Right lobe of liver (tissue), 4 donors: ENCODE measurements at regions not wholly inside any gene's neighbourhood (a gene's known extent, or its start where the extent isn't known, plus 50 kb on each side); places are given as distances from the start of the nearest gene placed in this dataset.

Experiments
- POLR2A ChIP-seq: fragments of 450-650 bp; IDR thresholded peaks from one replicate; pipeline ENCODE4 v1.6.1; 2017; ENCODE audit warnings: antibody characterized with exemption, mild to moderate bottlenecking
- TF ChIP-seq, protein P1 (sequence below), 4 donors: fragments of 200-600 bp in 3 of 4; fragments of 450-650 bp in 1 of 4; IDR thresholded peaks; one replicate each; pipeline versions ENCODE4 v1.5.1 to v1.8.0; 2016 to 2022; ENCODE audit warnings: antibody characterized with exemption in 4 of 4, mild to moderate bottlenecking in 2 of 4
- donor health status: DM: no; HTN: no; CAD: no.
- donor health status: DM: no; HTN: no; CAD: no.
- donor health status: DM: no; HTN: yes; CAD: no.

DNA sequence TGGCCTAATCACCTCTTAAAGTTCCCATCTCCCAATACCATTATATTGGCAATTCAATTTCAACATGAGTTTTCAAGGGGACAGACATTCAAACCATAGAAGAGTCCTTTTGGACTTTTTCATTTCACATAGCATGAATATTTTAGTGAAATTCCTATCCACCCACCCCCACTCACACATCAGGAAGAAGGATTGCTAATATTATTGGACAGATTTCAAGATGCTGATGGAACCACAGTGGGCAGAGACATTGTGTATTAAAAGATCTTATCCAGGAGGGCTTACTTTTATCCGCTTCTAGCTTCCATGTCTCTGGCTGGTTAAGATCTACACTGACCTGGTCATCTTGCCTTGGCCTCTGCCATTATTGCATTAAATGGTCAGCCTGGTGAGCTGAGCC is 297.4 kb upstream of the ACVR2A start:
- TF ChIP-seq, protein P1, sequence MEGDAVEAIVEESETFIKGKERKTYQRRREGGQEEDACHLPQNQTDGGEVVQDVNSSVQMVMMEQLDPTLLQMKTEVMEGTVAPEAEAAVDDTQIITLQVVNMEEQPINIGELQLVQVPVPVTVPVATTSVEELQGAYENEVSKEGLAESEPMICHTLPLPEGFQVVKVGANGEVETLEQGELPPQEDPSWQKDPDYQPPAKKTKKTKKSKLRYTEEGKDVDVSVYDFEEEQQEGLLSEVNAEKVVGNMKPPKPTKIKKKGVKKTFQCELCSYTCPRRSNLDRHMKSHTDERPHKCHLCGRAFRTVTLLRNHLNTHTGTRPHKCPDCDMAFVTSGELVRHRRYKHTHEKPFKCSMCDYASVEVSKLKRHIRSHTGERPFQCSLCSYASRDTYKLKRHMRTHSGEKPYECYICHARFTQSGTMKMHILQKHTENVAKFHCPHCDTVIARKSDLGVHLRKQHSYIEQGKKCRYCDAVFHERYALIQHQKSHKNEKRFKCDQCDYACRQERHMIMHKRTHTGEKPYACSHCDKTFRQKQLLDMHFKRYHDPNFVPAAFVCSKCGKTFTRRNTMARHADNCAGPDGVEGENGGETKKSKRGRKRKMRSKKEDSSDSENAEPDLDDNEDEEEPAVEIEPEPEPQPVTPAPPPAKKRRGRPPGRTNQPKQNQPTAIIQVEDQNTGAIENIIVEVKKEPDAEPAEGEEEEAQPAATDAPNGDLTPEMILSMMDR (IDR thresholded peaks at IDR 0.05), result no peak
- no peak for TF ChIP-seq POLR2A
